ENCODE measurements at regions not wholly inside any gene's neighbourhood (a gene's known extent, or its start where the extent isn't known, plus 50 kb on each side); places are given as distances from the start of the nearest gene placed in this dataset.
A peak's percentile ranks its signal among the peaks of the same experiment; 100 is the strongest.
"Not testable (repeated sequence)": the region's sequence is repeated elsewhere in the genome, so short reads cannot be mapped to it uniquely, and the experiment has no call there.

DNA sequence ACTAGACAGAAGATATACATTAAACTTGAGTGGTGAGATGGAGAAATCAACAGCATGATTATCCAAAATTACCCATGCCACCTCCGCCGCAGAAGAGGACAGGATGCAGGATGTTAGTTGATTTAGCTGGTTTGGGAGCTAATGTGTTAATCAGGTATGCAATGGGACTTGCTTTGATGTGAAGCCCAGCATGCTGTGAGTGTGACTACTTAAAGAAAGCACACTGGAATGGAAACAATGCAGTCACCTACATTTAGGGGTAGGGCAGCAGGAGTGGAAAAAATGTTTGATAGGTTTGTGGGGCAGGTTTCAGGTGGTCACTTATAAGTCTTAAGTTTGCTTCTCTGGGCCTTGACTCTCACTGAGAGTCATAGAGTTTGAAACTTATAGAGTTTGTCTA, 170.0 kb upstream of the DAAM1 start:
- no peak overlapping the region for H3K4me3 ChIP-seq (replicated peaks in 1 of 2; ENCODE audit: low read depth in 2 of 2, low read length in 2 of 2)
- TF ChIP-seq, protein P1, sequence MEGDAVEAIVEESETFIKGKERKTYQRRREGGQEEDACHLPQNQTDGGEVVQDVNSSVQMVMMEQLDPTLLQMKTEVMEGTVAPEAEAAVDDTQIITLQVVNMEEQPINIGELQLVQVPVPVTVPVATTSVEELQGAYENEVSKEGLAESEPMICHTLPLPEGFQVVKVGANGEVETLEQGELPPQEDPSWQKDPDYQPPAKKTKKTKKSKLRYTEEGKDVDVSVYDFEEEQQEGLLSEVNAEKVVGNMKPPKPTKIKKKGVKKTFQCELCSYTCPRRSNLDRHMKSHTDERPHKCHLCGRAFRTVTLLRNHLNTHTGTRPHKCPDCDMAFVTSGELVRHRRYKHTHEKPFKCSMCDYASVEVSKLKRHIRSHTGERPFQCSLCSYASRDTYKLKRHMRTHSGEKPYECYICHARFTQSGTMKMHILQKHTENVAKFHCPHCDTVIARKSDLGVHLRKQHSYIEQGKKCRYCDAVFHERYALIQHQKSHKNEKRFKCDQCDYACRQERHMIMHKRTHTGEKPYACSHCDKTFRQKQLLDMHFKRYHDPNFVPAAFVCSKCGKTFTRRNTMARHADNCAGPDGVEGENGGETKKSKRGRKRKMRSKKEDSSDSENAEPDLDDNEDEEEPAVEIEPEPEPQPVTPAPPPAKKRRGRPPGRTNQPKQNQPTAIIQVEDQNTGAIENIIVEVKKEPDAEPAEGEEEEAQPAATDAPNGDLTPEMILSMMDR (IDR thresholded peaks at IDR 0.05; ENCODE audit: low read depth, low read length) = no peak
- DNase-seq (ENCODE audit: low read depth in 2 of 2) = no peak

DNA sequence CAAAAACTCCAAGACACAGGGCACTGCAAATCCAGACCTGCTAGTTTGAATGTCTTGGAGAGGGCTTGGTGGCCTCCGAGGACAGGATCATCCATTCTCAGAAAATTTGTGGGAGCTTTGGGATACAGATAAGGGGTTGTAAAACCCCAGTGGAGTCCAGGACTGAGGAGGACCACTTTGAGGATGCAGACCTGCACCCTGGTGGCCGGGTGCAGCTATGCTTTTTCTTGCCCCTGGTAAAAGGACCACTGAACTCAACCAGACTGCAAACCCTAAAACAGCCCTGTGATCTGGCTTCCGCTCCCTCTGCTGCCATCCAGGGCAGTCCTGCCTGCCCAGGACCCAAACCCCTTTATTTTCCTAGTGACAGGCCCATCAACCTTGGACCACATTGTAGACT, 169.5 kb upstream of the DAAM1 start:
- peak in 1 of 2 donors; percentile 13 for DNase-seq (ENCODE audit: low read depth in 2 of 2)
- TF ChIP-seq, protein P1 (IDR thresholded peaks at IDR 0.05; ENCODE audit: low read depth, low read length) = peak; percentile 44
- no peak overlapping the region for H3K4me3 ChIP-seq (replicated peaks in 1 of 2; ENCODE audit: low read depth in 2 of 2, low read length in 2 of 2)

DNA sequence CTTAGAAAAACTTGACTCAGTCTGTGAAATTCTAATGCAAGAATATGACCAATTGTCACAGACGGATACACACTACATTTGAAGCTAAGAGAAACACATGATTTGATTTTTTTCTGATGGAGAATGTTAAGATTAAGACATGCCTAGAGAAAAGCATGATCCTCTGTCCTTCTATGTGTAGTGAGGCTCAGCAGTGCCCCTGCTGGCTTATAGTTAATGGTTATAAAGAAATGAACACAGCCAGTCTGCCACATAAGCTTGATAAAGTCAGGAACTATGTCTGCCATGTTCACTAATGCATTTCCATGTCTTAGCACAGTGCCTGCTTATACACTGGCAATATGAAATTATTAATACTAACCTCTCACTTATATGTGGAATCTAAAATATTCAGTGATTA, 168.1 kb upstream of the DAAM1 start:
- H3K4me3 ChIP-seq (replicated peaks in 1 of 2; ENCODE audit: low read depth in 2 of 2, low read length in 2 of 2) = no peak overlapping the region
- TF ChIP-seq, protein P1 (IDR thresholded peaks at IDR 0.05; ENCODE audit: low read depth, low read length) = peak; percentile 56
- peak; percentile 54 to 62 for DNase-seq (ENCODE audit: low read depth in 2 of 2)

DNA sequence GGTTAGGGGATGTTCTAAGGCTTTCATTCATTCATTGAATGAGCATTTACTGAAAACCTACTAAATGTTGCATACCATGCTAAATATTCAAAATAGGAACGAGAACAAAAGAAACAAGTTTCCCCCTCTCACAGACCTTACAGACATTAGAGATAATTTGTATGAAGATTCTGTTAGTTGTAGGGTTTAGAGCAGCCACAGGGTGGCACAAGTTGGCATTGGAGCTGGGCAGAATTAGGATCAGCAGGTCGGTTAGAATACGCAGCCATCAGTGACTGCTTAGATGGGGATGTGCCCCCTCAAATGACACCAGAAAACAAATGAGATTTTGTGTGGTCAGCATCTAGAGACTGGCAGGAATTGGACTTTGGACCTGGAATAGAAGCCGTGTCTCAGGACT, 166.3 kb upstream of the DAAM1 start:
- no peak overlapping the region for H3K4me3 ChIP-seq (replicated peaks in 1 of 2; ENCODE audit: low read depth in 2 of 2, low read length in 2 of 2)
- DNase-seq (ENCODE audit: low read depth in 2 of 2) = peak in 1 of 2 donors; percentile 26
- TF ChIP-seq, protein P1 (IDR thresholded peaks at IDR 0.05; ENCODE audit: low read depth, low read length) = peak; percentile 26

DNA sequence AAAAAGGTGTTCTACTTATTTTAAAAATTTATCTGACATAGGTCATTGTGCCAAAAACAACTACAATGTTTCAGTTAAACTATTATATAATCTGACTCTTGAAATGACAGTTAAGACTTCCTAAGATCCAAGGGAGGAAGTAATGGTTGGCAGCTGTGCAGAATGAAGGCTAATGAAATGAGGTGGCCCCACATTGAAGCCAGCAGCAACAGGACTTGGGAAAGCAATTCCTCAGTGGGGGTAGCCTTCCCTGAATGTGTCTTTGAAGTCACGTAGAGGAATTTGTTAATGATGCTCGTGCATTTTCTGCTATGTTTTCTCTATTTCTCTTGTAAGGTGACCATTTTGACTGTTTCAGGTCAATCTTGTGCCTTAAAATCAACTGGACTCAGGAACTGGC, 162.4 kb upstream of the DAAM1 start:
- no peak for DNase-seq (ENCODE audit: low read depth in 2 of 2)
- TF ChIP-seq, protein P1 (IDR thresholded peaks at IDR 0.05; ENCODE audit: low read depth, low read length) = no peak
- H3K4me3 ChIP-seq (replicated peaks in 1 of 2; ENCODE audit: low read depth in 2 of 2, low read length in 2 of 2) = no peak overlapping the region

DNA sequence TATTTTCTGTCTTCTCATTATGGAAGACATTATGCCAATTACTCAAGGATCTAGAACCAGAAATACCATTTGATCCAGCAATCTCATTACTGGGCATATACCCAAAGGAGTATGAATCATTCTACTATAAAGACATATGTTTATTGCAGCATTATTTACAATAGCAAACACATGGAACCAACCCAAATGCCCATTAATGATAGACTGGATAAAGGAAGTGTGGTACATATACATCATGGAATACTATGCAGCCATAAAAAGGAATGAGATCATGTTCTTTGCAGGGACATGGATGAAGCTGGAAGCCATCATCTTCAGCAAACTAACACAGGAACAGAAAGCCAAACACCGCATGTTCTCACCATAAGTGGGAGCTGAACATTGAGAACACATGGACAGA, 161.8 kb upstream of the DAAM1 start:
- DNase-seq (ENCODE audit: low read depth in 2 of 2) = peak in 1 of 2 donors; percentile 32
- H3K4me3 ChIP-seq (replicated peaks in 1 of 2; ENCODE audit: low read depth in 2 of 2, low read length in 2 of 2) = not testable (repeated sequence)

DNA sequence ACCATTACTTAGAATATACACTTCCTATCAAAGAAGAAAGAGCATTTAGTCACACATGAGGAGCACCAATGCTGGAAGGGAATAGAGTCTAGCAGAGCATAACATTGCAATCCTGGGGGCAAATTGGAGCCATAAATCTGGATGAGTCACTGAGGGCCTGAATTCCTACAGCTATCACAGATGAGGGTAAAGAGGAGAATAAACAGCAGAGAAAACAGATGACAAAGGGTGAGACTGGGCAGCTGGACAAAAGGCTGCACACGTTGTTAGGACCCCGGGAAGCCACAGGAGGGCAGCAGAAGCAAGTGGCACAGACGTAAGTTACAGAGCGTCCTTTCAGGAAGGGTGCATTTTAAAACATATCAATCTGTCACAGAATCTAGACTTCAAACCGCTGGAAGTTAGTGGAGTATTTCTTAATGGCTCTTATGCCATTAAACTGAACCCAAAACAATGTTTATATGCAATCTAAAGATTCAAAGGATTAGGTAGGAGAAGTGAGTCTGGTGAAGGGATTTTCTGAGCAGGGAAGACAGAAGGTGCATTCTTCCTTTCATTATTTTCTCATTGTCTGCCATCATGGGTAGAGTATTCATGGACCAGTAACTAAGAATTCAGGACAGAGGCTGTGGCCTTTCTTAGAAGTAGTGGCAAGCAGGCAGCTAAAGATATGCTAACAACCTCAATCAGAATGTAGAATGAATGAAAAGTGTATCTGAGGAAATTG, 159.8 kb upstream of the DAAM1 start:
- peak; percentile 88 for DNase-seq (ENCODE audit: low read depth in 2 of 2)
- H3K4me3 ChIP-seq (replicated peaks in 1 of 2; ENCODE audit: low read depth in 2 of 2, low read length in 2 of 2) = no peak overlapping the region

More for the DNA sequence above, 159.8 kb upstream of the DAAM1 start:
- TF ChIP-seq, protein P1 (IDR thresholded peaks at IDR 0.05; ENCODE audit: low read depth, low read length) = peak; percentile 94

Measured in cardiac fibroblast (primary cell).